Upper lobe of right lung (tissue), 1 donor: ENCODE measurements at regions not wholly inside any gene's neighbourhood (a gene's known extent, or its start where the extent isn't known, plus 50 kb on each side); places are given as distances from the start of the nearest gene placed in this dataset.
A peak's percentile ranks its signal among the peaks of the same experiment; 100 is the strongest.

Experiments
- ATAC-seq: fragments of 200-7000 bp; cut with Tn5 transposase; one replicate; pipeline ENCODE4 v1.9.1; 2020; ENCODE audit warnings: mild to moderate bottlenecking, moderate library complexity
- DNase-seq: peaks from one replicate; pipeline ENCODE4 v3.0.0-alpha.2; 2020
- H3K27ac ChIP-seq: fragments of 200-600 bp; one replicate; pipeline ENCODE4 v1.8.0; 2022
- H3K27me3 ChIP-seq: fragments of 200-600 bp; one replicate; pipeline ENCODE4 v1.8.0; 2022; ENCODE audit warnings: mild to moderate bottlenecking
- H3K36me3 ChIP-seq: fragments of 200-600 bp; one replicate; pipeline ENCODE4 v1.8.0; 2022
- H3K4me1 ChIP-seq: fragments of 200-600 bp; one replicate; pipeline ENCODE4 v1.8.0; 2022
- H3K4me3 ChIP-seq: fragments of 200-600 bp; one replicate; pipeline ENCODE4 v1.8.0; 2022; ENCODE audit warnings: mild to moderate bottlenecking
- H3K9me3 ChIP-seq: fragments of 200-600 bp; one replicate; pipeline ENCODE4 v1.8.0; 2022
- CTCF ChIP-seq: fragments of 200-600 bp; IDR thresholded peaks from one replicate; pipeline ENCODE4 v1.8.0; 2022; ENCODE audit warnings: antibody characterized with exemption
- intact Hi-C: fragments of 100-400 bp; cut with DNase I; formaldehyde crosslinking; loops from one replicate; pipeline ENCODE4 v1.11.0; 2022
- donor health status: DM: no; HTN: yes; CAD: no; lungs with severe emphysema.

DNA sequence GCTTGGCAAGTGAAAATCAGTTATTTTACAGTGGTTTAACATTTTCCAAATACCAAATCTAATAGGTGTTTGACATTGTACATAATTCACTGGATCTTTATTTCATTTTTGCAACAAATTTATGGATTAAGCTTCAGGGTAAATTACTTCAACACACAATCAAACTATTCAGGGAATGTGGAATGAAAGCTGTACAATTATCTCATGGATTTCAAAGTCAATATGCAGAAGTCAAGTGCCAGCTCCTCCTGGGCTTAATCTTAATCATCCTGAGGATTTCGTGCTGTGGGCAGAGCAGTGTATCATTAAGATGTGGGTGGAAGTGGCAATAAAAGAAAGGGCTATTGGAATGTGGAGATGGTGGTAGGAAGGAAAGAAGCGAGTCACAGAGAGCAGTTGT, 548.8 kb downstream of the COL12A1 start:
- TF ChIP-seq CTCF = no peak
- no peak overlapping the region for H3K4me3 ChIP-seq
- H3K9me3 ChIP-seq = no peaks in the 10 kb centered on the region
- H3K4me1 ChIP-seq = no peaks in the 10 kb centered on the region
- DNase-seq (no peak), ATAC-seq (no peak)
- intact Hi-C loops = no loop called here
- H3K27me3 ChIP-seq = no peaks in the 10 kb centered on the region
- no peak overlapping the region for H3K27ac ChIP-seq
- no peaks in the 10 kb centered on the region for H3K36me3 ChIP-seq

- no peaks in the 10 kb centered on the region for H3K9me3 ChIP-seq
- DNase-seq = no peak
- no peak for ATAC-seq
- intact Hi-C loops = no loop called here
- H3K36me3 ChIP-seq = no peaks in the 10 kb centered on the region
- H3K27me3 ChIP-seq = no peaks in the 10 kb centered on the region
- no peak overlapping the region for H3K27ac ChIP-seq
- no peaks in the 10 kb centered on the region for H3K4me1 ChIP-seq
- TF ChIP-seq CTCF = no peak
- no peak overlapping the region for H3K4me3 ChIP-seq
Measured at GRCh38 chr6:74656453-74656852, 549.4 kb downstream of the COL12A1 start.

GRCh38 chr6:74654296-74654695, 551.6 kb downstream of the COL12A1 start:
- intact Hi-C loops = no loop called here
- Histone ChIP-seq H3K4me3 (no peak overlapping the region), H3K27ac (no peak overlapping the region), H3K4me1 (no peaks in the 10 kb centered on the region), H3K9me3 (no peaks in the 10 kb centered on the region), H3K27me3 (no peaks in the 10 kb centered on the region), H3K36me3 (no peaks in the 10 kb centered on the region)
- DNase-seq (no peak), ATAC-seq (peak; percentile 19)
- no peak for TF ChIP-seq CTCF

- intact Hi-C loops = no loop called here
- Histone ChIP-seq H3K27ac (no peak overlapping the region), H3K36me3 (no peaks in the 10 kb centered on the region), H3K4me1 (no peaks in the 10 kb centered on the region), H3K27me3 (no peaks in the 10 kb centered on the region), H3K9me3 (no peaks in the 10 kb centered on the region), H3K4me3 (no peak overlapping the region)
- TF ChIP-seq CTCF = no peak
- no peak for DNase-seq
- ATAC-seq = no peak
Measured at GRCh38 chr6:74651948-74652842, 553.7 kb downstream of the COL12A1 start.

DNA sequence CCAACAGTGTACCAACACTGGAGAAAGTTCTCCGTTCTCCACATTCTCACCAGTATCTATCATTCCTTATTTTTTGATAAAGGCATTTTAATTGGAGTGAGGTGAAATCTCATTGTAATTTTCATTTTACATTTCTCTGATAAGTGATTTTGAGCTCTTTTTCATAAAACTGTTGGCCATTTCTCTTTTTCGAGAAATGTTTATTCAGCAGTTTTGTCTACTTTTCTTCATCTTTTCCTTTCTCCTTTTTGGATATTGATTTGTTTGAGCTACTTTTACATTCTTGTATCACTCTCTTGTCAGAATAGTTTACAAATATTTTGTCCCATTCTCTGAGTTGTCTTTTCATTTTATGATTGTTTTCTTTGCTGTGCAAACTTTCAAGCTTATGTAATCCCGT, 555.2 kb downstream of the COL12A1 start:
- Histone ChIP-seq H3K36me3 (no peaks in the 10 kb centered on the region), H3K4me3 (no peak overlapping the region), H3K27ac (no peak overlapping the region), H3K4me1 (no peaks in the 10 kb centered on the region), H3K27me3 (no peaks in the 10 kb centered on the region), H3K9me3 (no peaks in the 10 kb centered on the region)
- no peak for DNase-seq
- intact Hi-C loops = no loop called here
- no peak for ATAC-seq
- TF ChIP-seq CTCF = no peak
